HG03108 (cell line): ENCODE measurements at regions not wholly inside any gene's neighbourhood (a gene's known extent, or its start where the extent isn't known, plus 50 kb on each side); places are given as distances from the start of the nearest gene placed in this dataset.

Source experiments
- ATAC-seq: cut with Tn5 transposase; IDR thresholded peaks from one replicate; pipeline ENCODE4 v1.9.1; 2021; ENCODE audit warnings: moderate library complexity; ENCODE audit not compliant: unreplicated experiment

GRCh38 chr2:120599656-120600055 lies 136.0 kb upstream of the GLI2 start:
- ATAC-seq, result no peak

GRCh38 chr2:120600335-120600734 lies 135.3 kb upstream of the GLI2 start:
- no peak for ATAC-seq

GRCh38 chr2:120600786-120601185 lies 134.9 kb upstream of the GLI2 start:
- ATAC-seq, result no peak

GRCh38 chr2:120601566-120601965 lies 134.1 kb upstream of the GLI2 start:
- ATAC-seq, result no peak

- no peak for ATAC-seq
These were observed 133.4 kb upstream of the GLI2 start for GRCh38 chr2:120602251-120602650.

GRCh38 chr2:120604767-120605166 lies 130.9 kb upstream of the GLI2 start:
- ATAC-seq, result no peak

- ATAC-seq, result no peak
These were observed 130.3 kb upstream of the GLI2 start for GRCh38 chr2:120605231-120605935.

GRCh38 chr2:120606280-120606679 lies 129.4 kb upstream of the GLI2 start:
- ATAC-seq, result no peak

- no peak for ATAC-seq
These were observed 128.7 kb upstream of the GLI2 start for GRCh38 chr2:120606931-120607330.

GRCh38 chr2:120607506-120607905 lies 128.2 kb upstream of the GLI2 start:
- no peak for ATAC-seq

GRCh38 chr2:120607996-120608395 lies 127.7 kb upstream of the GLI2 start:
- no peak for ATAC-seq

GRCh38 chr2:120609826-120610395 lies 125.8 kb upstream of the GLI2 start:
- ATAC-seq, result no peak

- ATAC-seq, result no peak
These were observed 124.7 kb upstream of the GLI2 start for GRCh38 chr2:120611016-120611415.

GRCh38 chr2:120611961-120612360 lies 123.7 kb upstream of the GLI2 start:
- ATAC-seq, result no peak

- no peak for ATAC-seq
These were observed 123.2 kb upstream of the GLI2 start for GRCh38 chr2:120612471-120612870.

GRCh38 chr2:120612931-120613330 lies 122.7 kb upstream of the GLI2 start:
- no peak for ATAC-seq

GRCh38 chr2:120613742-120614571 lies 121.7 kb upstream of the GLI2 start:
- no peak for ATAC-seq

- no peak for ATAC-seq
These were observed 120.8 kb upstream of the GLI2 start for GRCh38 chr2:120614901-120615300.

- ATAC-seq, result no peak
These were observed 119.4 kb upstream of the GLI2 start for GRCh38 chr2:120616261-120616660.

GRCh38 chr2:120617055-120617454 lies 118.6 kb upstream of the GLI2 start:
- ATAC-seq, result no peak

GRCh38 chr2:120618830-120619229 lies 116.8 kb upstream of the GLI2 start:
- no peak for ATAC-seq

GRCh38 chr2:120619579-120619978 lies 116.1 kb upstream of the GLI2 start:
- ATAC-seq, result no peak
